ENCODE measurements at regions not wholly inside any gene's neighbourhood (a gene's known extent, or its start where the extent isn't known, plus 50 kb on each side); places are given as distances from the start of the nearest gene placed in this dataset.

DNA sequence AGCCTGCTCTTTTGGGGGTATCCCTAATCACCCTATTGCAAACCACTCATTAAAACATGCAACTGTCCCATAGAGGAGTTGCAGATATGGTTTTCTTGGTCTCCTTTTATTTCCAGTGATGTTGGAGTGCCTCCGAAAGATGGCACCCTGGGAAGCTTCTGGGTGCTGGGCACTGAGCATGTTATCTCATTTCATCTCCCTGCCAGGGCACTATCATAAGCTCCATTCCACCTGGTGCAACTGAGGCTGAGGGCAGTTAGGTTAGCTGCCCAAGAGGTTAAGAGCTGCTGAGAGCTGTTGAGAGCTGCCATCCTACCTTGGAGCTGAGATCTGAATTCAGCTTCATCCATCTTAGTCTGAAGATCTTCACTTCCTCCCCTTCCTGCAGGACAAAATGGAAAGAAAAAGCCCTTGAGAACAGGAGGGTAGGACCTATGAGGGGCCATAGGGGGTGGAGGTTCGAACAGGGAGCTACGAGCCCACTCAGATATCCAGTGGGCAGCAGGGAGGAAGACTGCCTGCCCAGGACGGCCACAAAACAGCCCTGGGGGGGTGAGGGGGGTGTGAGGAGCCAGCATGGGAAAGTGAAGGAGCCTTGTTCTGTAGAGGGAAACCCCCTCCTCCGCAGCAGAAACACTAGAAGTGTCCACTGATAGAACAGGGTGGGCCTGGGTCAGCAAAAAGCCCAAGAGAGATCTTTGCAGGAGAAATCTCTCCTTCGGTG is 202.5 kb downstream of the ZFP36L2 start:
- no peaks in the 10 kb centered on the region for H3K36me3 Mint-ChIP-seq (ENCODE audit: low read depth)
- H3K4me3 Mint-ChIP-seq = no peak overlapping the region
- no peaks in the 10 kb centered on the region for H3K27me3 Mint-ChIP-seq
- no peak for ATAC-seq (replicated peaks)
- H3K27ac Mint-ChIP-seq = no peak overlapping the region
- H3K4me1 Mint-ChIP-seq = peaks cover 4% of the 10 kb centered on the region
- peaks cover 4% of the 10 kb centered on the region for H3K9me3 Mint-ChIP-seq

DNA sequence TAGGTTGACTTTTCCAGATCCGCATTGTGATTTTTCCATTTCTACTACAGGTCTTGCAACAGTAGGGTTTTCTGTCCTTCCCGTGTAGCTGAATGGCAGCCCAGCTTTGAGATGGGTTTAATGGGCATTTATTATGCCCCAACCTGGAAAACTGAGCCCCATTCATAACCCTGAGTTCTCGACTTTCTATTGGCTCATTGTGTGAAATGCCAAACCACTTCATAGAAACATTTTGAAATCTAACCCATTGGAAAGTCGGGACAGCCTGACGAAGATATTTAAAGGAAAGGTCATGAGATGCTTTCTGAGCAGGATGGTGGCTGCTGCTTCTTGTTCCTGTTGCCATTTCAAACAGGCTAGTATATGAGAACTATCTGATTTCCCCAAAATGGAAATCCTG is 203.5 kb downstream of the ZFP36L2 start:
- H3K27me3 Mint-ChIP-seq = no peaks in the 10 kb centered on the region
- no peak overlapping the region for H3K4me3 Mint-ChIP-seq
- H3K4me1 Mint-ChIP-seq = peaks cover 4% of the 10 kb centered on the region
- H3K36me3 Mint-ChIP-seq (ENCODE audit: low read depth) = no peaks in the 10 kb centered on the region
- no peak for ATAC-seq (replicated peaks)
- no peak overlapping the region for H3K27ac Mint-ChIP-seq
- H3K9me3 Mint-ChIP-seq = peaks cover 4% of the 10 kb centered on the region

DNA sequence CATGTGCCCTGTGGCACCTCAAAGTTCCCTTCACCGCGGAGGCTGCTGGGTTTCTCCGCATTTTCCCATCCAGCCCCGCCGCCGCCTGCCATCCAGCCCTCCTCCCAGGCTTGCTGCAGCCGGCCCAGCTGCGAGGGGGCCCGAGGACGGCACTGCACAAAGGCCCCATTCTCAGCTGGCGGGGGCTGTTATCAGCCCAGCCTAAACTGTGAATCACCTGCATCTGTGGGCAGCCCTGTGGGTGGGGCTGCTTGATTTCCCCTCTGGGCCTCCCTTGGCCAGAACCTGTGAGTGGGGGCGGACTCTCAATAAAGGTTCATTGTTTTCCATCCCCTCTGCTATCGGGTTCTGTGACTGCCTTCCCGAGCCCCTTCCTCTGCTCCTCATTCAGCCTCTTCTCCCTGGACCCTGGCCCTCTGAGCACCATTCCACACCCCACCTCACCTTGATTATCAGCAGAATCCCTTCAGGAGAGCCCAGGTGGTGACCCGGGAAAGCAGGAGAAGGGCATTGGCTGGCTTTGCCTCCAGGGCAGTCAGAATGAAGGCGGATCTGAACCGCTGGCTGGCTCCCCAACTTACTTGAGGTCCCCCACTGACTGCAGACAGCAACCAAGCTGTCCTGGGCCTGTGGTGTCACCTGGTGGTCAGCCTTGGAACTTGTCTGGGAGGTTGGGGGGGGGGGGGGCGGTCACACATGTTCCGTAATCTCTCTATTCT is 204.5 kb downstream of the ZFP36L2 start:
- no peaks in the 10 kb centered on the region for H3K36me3 Mint-ChIP-seq (ENCODE audit: low read depth)
- peaks cover 4% of the 10 kb centered on the region for H3K9me3 Mint-ChIP-seq
- no peak overlapping the region for H3K27ac Mint-ChIP-seq
- H3K4me3 Mint-ChIP-seq = no peak overlapping the region
- H3K4me1 Mint-ChIP-seq = peaks cover 4% of the 10 kb centered on the region
- ATAC-seq (replicated peaks) = no peak
- H3K27me3 Mint-ChIP-seq = no peaks in the 10 kb centered on the region

DNA sequence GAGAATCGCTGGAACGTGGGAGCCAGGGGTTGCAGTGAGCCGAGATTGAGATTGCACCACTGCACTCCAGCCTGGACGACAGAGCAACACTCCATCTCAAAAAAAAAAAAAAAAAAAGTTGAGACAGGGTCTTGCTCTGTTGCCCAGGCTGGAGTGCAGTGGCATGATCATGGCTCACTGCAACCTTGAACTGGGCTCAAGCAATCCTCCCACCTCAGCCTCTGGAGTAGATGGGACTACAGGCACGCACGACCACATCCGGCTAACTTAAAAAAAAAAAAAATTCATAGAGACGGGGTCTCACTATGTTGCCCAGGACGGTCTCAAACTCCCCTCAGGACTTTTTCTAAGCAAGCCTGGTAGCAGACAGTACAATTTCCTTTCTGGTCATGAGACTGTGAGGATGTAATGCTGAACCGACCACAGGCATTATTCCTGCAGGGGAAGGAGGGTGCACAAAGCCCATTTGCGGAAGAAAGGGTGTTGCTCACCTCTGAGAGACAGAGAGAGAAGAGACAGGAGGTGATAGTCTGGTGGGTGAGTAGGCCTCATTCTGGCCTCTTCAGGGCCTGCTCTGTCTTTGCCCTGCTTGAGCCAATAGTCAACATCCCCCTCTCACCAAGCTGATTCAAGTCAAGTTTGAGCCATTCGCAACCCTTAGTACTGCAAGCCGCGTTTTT is 205.3 kb downstream of the ZFP36L2 start:
- Mint-ChIP-seq H3K4me3 (no peak overlapping the region), H3K27ac (no peak overlapping the region), H3K27me3 (no peaks in the 10 kb centered on the region), H3K9me3 (peaks cover 4% of the 10 kb centered on the region), H3K36me3 (ENCODE audit: low read depth) (no peaks in the 10 kb centered on the region), H3K4me1 (peaks cover 4% of the 10 kb centered on the region)
- ATAC-seq (replicated peaks) = no peak

DNA sequence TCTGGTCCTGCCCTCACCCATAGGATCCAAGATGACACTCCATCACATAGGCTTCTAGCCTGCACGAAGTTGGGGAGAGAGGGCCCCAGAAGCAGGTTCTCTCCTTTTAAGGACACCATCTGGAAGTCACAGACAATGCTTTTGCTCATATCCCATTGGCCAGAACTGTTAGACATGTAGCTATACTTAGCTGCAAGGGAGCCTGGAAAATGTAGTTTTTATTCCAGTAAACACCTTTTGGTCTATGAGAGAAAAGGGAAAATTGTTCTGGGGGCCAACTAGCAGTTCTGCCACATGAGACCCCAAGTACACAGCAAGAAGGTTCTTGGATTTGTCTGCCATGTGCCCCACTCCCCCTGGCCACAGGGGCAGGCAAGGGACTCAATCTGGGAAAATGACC is 206.1 kb downstream of the ZFP36L2 start:
- Mint-ChIP-seq H3K4me3 (no peak overlapping the region), H3K9me3 (peaks cover 4% of the 10 kb centered on the region), H3K27me3 (no peaks in the 10 kb centered on the region), H3K4me1 (peaks cover 4% of the 10 kb centered on the region), H3K27ac (no peak overlapping the region), H3K36me3 (ENCODE audit: low read depth) (no peaks in the 10 kb centered on the region)
- no peak for ATAC-seq (replicated peaks)

DNA sequence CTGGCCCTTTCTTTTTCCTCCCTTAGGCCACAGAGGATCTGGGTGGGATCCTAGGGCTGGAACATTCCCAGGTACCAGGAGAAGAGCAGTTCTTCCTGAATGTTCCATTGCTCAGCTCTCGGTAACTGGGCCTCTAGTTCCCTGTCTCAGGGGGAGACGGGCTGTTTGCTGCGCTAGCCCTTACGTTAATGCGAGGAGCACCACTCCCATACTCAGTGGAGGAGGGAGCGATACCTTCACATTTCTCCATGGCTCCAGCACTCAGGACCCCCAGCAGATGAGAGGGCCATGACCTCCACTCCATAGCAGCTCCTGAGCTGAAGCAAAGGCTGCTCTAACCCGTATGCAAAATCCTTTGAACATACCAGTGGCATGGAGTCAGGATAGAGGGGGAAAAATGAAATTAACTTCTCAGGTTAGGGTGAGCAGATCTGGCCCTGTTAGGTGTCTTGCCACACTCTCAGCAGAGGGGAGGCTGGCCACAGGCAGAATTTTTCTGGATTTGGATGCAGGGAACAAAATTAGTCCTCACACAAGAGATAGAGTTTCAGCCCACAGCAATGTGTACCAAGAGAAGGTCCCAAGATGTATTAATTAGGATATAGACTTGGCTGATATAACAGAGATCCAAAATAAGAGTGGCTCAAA is 206.7 kb downstream of the ZFP36L2 start:
- Mint-ChIP-seq H3K27ac (no peak overlapping the region), H3K36me3 (ENCODE audit: low read depth) (no peaks in the 10 kb centered on the region), H3K9me3 (peaks cover 4% of the 10 kb centered on the region), H3K4me1 (no peaks in the 10 kb centered on the region), H3K4me3 (no peak overlapping the region), H3K27me3 (no peaks in the 10 kb centered on the region)
- no peak for ATAC-seq (replicated peaks)

DNA sequence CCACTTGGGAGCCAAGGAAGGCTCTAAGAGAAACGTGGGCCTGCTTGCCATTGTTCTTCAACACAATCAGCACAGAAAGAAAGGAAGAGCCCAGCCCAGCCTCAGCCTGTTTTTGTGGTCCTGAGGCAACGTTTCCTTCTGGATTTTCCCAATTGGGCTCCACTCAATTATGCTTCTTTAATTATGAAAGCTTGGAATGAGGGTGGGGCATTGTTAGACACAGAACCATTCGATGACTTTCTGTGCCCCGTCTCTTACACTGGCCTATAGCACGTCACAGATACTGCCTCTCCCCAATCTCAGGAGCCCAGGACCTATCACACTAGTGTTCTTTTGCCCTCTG is 207.4 kb downstream of the ZFP36L2 start:
- Mint-ChIP-seq H3K4me1 (no peaks in the 10 kb centered on the region), H3K27ac (no peak overlapping the region), H3K9me3 (peaks cover 4% of the 10 kb centered on the region), H3K36me3 (ENCODE audit: low read depth) (no peaks in the 10 kb centered on the region), H3K27me3 (no peaks in the 10 kb centered on the region), H3K4me3 (no peak overlapping the region)
- ATAC-seq (replicated peaks) = no peak

DNA sequence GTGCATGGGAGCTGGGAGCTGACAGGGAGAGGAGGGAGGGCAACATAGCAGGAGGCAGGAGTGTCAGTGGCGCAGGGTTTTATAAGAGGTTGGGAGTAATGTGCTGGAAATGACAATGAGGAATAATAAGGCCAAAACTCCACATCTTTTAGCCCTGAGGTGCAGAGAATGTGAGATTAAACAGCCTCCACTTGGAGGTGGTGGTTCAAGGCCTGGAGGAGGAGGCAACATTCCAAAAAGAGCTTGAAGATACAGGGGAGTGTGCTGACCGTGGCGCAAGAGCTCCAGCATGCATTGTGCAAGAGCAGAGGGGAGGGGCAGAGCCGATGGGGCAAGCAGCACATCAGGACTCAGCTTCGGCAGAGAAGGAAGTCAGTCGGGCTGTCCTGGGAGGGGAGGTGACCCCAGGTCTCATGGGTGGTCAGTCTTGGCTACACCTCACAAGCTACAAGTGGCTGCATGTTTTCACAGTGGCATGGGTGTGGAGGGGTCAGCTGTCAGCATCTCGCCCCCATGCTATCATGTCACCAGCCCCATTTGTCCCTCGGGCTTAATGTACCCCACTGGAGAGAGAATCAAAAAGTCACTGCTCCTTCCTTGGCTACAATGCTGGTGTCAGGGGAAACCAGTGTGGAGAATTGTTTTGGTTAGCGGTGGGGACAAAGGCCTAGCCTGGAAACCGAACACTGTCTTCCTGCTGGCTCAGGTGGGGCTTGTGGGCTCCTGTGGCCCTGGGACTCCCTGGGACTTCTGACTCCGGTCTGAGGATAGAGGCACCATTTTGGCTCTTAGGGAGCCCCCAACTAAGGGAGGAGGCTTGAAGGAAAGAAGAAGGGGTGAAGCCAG is 208.0 kb downstream of the ZFP36L2 start:
- Mint-ChIP-seq H3K27me3 (no peaks in the 10 kb centered on the region), H3K9me3 (peaks cover 4% of the 10 kb centered on the region), H3K36me3 (ENCODE audit: low read depth) (no peaks in the 10 kb centered on the region), H3K27ac (no peak overlapping the region), H3K4me1 (no peaks in the 10 kb centered on the region), H3K4me3 (no peak overlapping the region)
- ATAC-seq (replicated peaks) = no peak

DNA sequence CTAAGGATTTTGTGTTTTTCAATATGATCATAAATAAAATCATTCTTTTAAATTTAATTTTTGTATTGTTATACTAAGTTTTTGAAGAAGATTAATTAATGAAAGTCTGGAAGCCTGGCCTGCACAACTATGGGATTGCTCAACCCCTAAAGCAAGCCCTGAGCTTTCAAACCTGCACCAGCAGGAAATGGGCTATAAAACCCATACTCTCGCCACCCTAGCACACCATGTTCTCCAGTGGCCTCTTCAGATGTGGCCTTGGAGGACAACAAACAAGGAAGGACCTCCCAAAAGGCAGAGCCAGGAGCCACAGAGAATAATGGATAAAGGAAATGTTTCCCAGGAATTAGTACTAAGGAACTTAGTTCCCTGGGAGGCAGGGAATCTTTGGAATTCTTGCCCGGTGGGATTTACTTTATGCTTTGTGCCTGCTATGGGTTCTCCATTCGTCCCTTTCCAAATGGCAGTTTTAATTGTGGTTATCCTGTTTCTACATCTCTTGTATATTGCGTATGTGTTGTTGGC is 212.5 kb downstream of the ZFP36L2 start:
- ATAC-seq (replicated peaks) = no peak
- Mint-ChIP-seq H3K36me3 (ENCODE audit: low read depth) (no peaks in the 10 kb centered on the region), H3K4me1 (peaks cover 5% of the 10 kb centered on the region), H3K27ac (no peak overlapping the region), H3K9me3 (no peaks in the 10 kb centered on the region), H3K27me3 (no peaks in the 10 kb centered on the region), H3K4me3 (no peak overlapping the region)

DNA sequence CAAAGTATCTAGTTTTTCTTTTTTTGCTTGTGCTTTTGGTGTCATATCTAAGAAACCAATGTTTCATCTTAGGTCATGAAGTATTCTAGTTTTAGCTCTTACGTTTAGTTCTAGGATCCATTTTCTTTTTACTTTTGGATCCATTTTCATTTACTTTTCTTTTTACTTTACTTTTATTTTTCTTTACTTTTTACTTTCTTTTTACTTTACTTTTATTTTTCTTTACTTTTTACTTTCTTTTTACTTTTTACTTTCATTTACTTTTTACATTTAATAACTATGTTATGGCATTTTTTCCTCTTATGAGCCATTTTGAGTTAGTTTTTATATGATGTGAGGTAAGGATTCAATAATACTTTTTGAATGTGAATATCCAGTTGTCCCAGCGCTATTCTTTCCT is 213.4 kb downstream of the ZFP36L2 start:
- H3K4me1 Mint-ChIP-seq = peaks cover 5% of the 10 kb centered on the region
- no peaks in the 10 kb centered on the region for H3K36me3 Mint-ChIP-seq (ENCODE audit: low read depth)
- H3K4me3 Mint-ChIP-seq = no peak overlapping the region
- no peaks in the 10 kb centered on the region for H3K9me3 Mint-ChIP-seq
- no peak overlapping the region for H3K27ac Mint-ChIP-seq
- no peaks in the 10 kb centered on the region for H3K27me3 Mint-ChIP-seq
- no peak for ATAC-seq (replicated peaks)

DNA sequence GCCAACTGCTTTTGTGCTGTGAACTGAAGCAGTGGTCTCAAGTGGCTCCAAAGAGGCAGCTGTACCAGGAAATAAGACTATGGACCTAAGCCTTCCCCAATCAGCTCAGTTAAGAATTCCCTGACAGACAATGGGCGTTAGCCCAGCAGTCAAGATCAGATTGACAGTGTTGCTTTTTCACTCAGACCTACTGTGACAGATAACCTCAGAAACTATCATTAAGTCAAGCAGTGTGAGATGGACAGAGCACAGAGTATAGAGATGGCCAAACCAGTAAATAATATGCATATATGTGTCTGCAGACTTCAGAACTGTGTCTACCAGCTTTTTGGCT is 215.3 kb downstream of the ZFP36L2 start:
- Mint-ChIP-seq H3K27me3 (no peaks in the 10 kb centered on the region), H3K4me3 (no peak overlapping the region), H3K36me3 (ENCODE audit: low read depth) (no peaks in the 10 kb centered on the region), H3K9me3 (no peaks in the 10 kb centered on the region), H3K4me1 (peaks cover 5% of the 10 kb centered on the region), H3K27ac (no peak overlapping the region)
- no peak for ATAC-seq (replicated peaks)

DNA sequence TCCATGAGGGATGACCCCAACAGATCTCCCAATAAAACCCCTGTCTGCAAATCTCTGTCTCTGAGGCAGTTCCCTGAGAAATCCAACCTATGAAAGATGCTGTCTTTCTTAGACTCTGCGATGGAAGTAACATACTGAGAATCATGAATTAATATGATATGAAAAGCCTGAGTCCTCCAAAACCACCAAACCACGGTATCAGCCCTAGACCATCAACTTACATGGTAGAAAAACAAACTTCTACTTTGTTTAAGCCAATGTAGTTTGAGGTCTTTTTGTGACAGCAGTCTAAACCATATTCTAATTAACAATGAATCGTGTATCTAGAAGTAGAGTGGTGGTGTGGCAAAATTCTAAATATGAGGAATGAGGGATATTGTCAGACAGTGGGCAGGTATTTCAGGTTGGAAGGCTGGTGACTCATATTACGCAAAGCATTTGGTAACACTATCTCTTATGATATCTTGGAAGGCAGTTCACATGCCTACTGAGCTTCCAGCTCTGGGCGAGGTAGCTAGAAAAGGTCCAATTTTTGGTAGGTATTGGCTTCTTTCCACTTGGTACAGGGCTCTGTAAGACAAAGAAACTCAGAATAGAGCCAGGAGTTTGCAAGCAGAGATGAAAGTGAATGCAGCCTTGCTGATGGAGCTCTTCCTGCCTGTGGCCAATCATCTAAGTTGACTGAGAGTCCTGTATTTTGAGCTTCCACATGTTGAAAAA is 215.8 kb downstream of the ZFP36L2 start:
- no peak for ATAC-seq (replicated peaks)
- no peaks in the 10 kb centered on the region for H3K9me3 Mint-ChIP-seq
- H3K4me1 Mint-ChIP-seq = peaks cover 5% of the 10 kb centered on the region
- no peak overlapping the region for H3K27ac Mint-ChIP-seq
- H3K27me3 Mint-ChIP-seq = no peaks in the 10 kb centered on the region
- no peaks in the 10 kb centered on the region for H3K36me3 Mint-ChIP-seq (ENCODE audit: low read depth)
- H3K4me3 Mint-ChIP-seq = no peak overlapping the region

DNA sequence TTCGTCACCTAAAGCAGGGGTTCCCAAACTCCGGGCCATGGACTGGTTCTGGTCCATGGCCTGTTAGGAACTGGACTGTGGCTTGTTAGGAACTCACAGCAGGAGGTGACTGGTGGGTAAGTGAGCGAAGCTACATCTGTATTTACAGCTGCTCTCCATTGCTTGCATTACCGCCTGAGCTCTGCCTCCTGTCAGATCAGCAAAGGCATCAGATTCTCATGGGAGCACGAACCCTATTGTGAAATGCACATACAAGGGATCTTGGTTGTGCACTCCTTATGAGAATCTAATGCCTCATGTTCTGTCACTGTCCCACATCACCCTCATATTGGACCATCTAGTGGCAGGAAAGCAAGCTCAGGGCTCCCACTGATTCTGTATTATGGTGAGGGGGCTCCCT is 217.0 kb downstream of the ZFP36L2 start:
- H3K27me3 Mint-ChIP-seq = no peaks in the 10 kb centered on the region
- no peaks in the 10 kb centered on the region for H3K36me3 Mint-ChIP-seq (ENCODE audit: low read depth)
- no peak overlapping the region for H3K27ac Mint-ChIP-seq
- H3K4me3 Mint-ChIP-seq = no peak overlapping the region
- no peak for ATAC-seq (replicated peaks)
- H3K9me3 Mint-ChIP-seq = no peaks in the 10 kb centered on the region
- peaks cover 5% of the 10 kb centered on the region for H3K4me1 Mint-ChIP-seq

Data from activated T-helper 17 cell treated with anti-CD3 and anti-CD28 coated beads, Interleukin-2, amount 50 U/mL, for 72 hours (primary cell).